ENCODE measurements at regions not wholly inside any gene's neighbourhood (a gene's known extent, or its start where the extent isn't known, plus 50 kb on each side); places are given as distances from the start of the nearest gene placed in this dataset.
"Not testable (repeated sequence)": the region's sequence is repeated elsewhere in the genome, so short reads cannot be mapped to it uniquely, and the experiment has no call there.

DNA sequence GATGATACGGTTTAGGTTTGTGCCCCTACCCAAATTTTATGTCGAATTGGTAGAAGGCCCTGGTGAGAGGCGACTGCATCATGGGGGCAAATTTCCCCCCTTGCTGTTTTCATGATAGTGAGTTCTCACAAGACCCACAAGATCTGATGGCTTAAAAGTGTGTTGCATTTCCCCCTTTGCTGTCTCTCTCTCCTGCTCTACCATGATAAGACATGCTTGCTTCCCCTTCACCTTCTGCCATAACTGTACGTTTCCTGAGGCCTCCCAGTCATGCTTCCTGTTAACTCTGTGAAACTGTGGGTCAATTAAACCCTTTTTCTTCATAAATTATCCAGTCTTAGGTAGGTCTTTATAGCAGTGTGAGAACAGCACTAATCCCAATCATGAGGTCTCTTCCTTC is 381.2 kb downstream of the RSL24D1 start:
- ChIA-PET POLR2A (no interaction called here), CTCF (no interaction called here)
- no peak overlapping the region for H3K4me3 Mint-ChIP-seq
- no peak overlapping the region for H3K27ac Mint-ChIP-seq
- no peaks in the 10 kb centered on the region for H3K27me3 Mint-ChIP-seq
- no peaks in the 10 kb centered on the region for H3K36me3 Mint-ChIP-seq (ENCODE audit: low read depth)
- peaks cover 3% of the 10 kb centered on the region for H3K9me3 Mint-ChIP-seq
- no peaks in the 10 kb centered on the region for H3K4me1 Mint-ChIP-seq
- DNase-seq: no peak

DNA sequence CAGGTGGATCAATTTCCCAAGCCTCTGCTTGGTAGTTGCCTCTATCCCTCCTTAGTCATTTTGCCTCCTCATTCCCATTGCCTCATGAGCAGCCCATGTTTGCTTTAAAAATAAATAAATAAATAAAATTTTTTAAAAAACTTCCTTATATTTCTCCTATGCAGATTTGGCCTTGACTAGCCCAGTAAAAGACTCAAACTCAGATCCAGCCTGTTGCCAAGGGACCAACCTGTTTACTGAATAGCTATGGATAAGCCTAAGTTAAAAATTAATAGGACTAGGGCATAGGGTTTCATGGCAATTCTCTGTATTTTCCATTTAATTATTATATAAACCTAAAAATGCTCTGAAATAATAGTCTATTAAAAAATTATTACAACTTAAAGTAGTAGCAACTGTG is 384.4 kb downstream of the RSL24D1 start:
- Mint-ChIP-seq H3K4me3 (no peak overlapping the region), H3K9me3 (peaks cover 3% of the 10 kb centered on the region), H3K36me3 (ENCODE audit: low read depth) (no peaks in the 10 kb centered on the region), H3K27me3 (no peaks in the 10 kb centered on the region), H3K4me1 (no peaks in the 10 kb centered on the region), H3K27ac (no peak overlapping the region)
- POLR2A ChIA-PET: no interaction called here
- CTCF ChIA-PET: no interaction called here
- no peak for DNase-seq

DNA sequence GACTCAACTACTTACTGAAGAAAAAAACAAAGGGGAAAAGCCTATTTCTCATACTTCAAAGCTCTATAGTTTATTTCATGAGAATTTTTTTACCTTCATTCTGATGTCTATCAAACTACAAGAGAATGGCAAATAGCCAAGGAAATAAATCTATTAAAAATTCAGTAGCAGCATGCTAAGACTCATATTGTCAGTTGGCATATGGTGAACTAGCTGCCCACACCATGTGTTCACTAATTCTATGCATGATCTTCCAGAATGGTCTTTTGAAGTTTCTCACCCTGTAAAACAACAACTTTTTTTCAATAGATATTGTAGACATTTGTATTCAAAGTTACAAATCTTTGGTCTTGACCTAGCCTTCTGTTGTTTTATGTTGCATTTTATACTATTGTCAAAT is 386.2 kb downstream of the RSL24D1 start:
- CTCF ChIA-PET: no interaction called here
- no peak overlapping the region for H3K4me3 Mint-ChIP-seq
- H3K27ac Mint-ChIP-seq: no peak overlapping the region
- H3K4me1 Mint-ChIP-seq: no peaks in the 10 kb centered on the region
- no peaks in the 10 kb centered on the region for H3K36me3 Mint-ChIP-seq (ENCODE audit: low read depth)
- H3K9me3 Mint-ChIP-seq: no peaks in the 10 kb centered on the region
- no peaks in the 10 kb centered on the region for H3K27me3 Mint-ChIP-seq
- DNase-seq: no peak
- POLR2A ChIA-PET: no interaction called here

DNA sequence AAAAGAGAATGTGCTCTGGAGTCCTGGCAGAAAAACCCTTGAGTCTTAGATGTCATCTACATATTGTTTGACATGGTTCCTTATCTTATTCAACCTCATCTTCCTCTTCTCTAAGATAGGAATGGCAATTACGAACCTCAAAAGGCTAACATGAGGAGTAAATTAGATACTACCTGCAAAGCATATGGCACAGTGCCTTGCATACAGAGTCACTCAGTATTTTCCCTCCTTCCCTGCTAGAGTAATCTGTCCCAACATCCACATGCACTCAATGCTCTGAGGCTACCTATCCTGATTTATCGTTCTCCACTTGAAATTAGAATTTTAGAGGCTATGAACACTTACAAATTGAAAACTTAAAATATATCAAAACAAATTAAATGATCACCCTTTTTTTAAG is 386.7 kb downstream of the RSL24D1 start:
- CTCF ChIA-PET: no interaction called here
- no peak for DNase-seq
- Mint-ChIP-seq H3K27me3 (no peaks in the 10 kb centered on the region), H3K36me3 (ENCODE audit: low read depth) (no peaks in the 10 kb centered on the region), H3K4me1 (no peaks in the 10 kb centered on the region), H3K9me3 (no peaks in the 10 kb centered on the region), H3K27ac (no peak overlapping the region), H3K4me3 (no peak overlapping the region)
- POLR2A ChIA-PET: no interaction called here

DNA sequence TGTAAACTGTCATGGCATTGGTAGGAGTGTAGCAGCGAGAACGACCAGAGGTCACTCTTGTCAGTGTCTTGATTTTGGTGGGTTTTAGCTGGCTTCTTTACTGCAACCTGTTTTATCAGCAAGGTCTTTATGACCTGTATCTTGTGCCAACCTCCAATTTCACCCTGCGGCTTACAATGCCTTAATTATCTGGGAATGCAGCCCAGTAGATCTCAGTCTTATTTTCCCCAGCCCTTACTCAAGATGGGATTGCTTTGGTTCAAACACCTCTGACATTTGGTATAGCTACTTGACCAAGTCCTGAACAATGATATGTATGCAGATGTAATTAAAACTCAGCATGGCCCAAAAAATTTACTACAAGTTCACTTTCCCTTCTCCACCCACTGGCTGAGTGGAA is 388.4 kb downstream of the RSL24D1 start:
- H3K4me1 Mint-ChIP-seq: no peaks in the 10 kb centered on the region
- no peak for DNase-seq
- H3K36me3 Mint-ChIP-seq (ENCODE audit: low read depth): no peaks in the 10 kb centered on the region
- no peaks in the 10 kb centered on the region for H3K9me3 Mint-ChIP-seq
- ChIA-PET POLR2A (no interaction called here), CTCF (no interaction called here)
- no peak overlapping the region for H3K27ac Mint-ChIP-seq
- H3K4me3 Mint-ChIP-seq: no peak overlapping the region
- no peaks in the 10 kb centered on the region for H3K27me3 Mint-ChIP-seq

DNA sequence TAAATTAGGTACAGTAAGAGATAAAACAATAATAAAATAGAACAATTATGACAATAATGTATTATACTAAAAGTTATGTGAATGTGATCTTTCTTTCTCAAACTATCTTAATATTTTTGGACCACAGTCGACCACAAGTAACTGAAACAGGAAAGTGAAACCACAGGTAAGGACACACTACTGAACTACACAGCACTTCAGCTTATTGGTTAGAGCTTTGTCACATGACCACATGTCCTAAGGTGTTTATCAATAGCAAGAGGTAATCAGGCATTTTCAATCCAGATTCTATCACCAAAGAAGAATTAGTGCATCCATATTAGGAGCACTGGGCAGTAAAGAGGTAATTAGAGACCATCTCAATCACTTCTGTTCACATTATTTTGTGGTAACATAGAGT is 392.8 kb downstream of the RSL24D1 start:
- Mint-ChIP-seq H3K27ac (no peak overlapping the region), H3K36me3 (ENCODE audit: low read depth) (no peaks in the 10 kb centered on the region), H3K4me3 (no peak overlapping the region), H3K9me3 (no peaks in the 10 kb centered on the region), H3K27me3 (no peaks in the 10 kb centered on the region), H3K4me1 (no peaks in the 10 kb centered on the region)
- ChIA-PET CTCF (interaction anchor here (0.6 kb wide), 1 partner anchor 22 kb away, joined by 3 read pairs; no protein-coding TSS in a partner anchor), POLR2A (no interaction called here)
- no peak for DNase-seq

DNA sequence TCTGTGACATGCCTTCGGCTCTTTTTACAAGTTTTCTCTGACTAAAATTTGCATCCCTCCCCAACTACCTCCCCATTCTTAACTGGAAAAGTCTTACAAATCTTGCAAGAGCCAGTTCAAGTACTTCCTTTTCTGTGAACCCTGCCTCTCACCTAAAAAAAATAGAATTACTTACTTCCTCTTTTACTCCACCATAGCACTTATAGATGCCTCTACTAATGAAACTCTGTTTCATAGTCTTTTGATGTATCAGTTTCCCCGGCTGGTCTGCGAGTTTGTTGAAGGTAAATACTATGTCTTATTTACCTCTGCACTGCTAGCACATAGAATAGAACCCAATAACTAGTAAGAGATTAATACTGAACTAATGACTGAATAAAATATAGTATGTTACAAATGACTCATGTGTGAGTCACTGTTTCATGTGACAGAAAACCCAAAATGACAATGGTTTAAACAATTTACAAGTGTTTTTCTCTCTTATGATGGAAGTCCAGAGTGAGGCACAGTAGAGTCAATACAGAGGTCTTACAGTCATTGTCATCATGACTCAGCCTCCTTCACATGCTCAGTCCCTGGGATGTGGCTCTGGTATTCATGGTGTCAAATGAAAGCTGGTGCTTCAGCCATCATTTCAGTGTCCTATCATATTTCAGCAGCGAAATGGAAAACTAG is 393.5 kb downstream of the RSL24D1 start:
- Mint-ChIP-seq H3K36me3 (ENCODE audit: low read depth) (no peaks in the 10 kb centered on the region), H3K9me3 (no peaks in the 10 kb centered on the region), H3K27me3 (no peaks in the 10 kb centered on the region), H3K4me3 (no peak overlapping the region), H3K4me1 (no peaks in the 10 kb centered on the region), H3K27ac (no peak overlapping the region)
- POLR2A ChIA-PET: no interaction called here
- CTCF ChIA-PET: no interaction called here
- no peak for DNase-seq

DNA sequence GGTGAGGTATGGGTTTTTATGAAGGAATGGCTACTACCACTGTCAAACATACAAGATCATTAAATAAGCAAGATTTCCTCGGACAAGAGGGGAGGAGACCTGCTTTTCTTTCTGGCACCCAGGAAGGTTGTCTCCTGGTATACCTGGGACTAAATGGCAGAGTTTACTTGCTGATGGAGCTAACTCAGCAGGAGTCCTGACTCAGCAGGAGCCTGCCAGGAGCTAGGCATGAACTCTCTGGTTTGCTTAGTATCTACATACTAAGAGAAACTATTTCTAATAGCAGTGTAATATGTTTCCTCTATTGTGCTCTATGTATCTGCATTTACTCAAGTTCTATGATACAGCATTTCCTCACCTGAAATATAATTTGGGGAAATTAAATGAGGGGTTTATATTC is 404.2 kb downstream of the RSL24D1 start:
- DNase-seq: no peak
- H3K9me3 Mint-ChIP-seq: no peaks in the 10 kb centered on the region
- no peak overlapping the region for H3K4me3 Mint-ChIP-seq
- no peak overlapping the region for H3K27ac Mint-ChIP-seq
- H3K36me3 Mint-ChIP-seq (ENCODE audit: low read depth): no peaks in the 10 kb centered on the region
- H3K27me3 Mint-ChIP-seq: no peaks in the 10 kb centered on the region
- ChIA-PET POLR2A (no interaction called here), CTCF (no interaction called here)
- no peaks in the 10 kb centered on the region for H3K4me1 Mint-ChIP-seq

DNA sequence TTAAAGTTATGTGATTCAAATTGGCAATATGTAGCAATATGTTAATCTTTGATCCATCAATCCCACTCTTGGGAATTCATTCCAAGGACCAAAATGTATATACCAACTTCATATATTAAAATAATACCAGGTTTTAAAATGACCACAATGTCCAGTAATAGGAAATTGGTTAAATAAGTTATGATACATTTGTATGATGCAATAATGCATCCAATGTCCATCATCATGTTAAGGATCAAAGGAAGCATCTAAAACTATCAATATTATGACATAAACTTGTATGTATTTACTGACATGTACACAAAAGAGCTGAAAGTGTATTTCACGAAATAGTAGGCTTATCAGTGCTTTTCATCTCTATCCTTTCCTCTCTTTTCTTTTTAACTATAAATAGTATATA is 406.0 kb downstream of the RSL24D1 start:
- Mint-ChIP-seq H3K27ac (no peak overlapping the region), H3K4me1 (no peaks in the 10 kb centered on the region)
- CTCF ChIA-PET: no interaction called here

DNA sequence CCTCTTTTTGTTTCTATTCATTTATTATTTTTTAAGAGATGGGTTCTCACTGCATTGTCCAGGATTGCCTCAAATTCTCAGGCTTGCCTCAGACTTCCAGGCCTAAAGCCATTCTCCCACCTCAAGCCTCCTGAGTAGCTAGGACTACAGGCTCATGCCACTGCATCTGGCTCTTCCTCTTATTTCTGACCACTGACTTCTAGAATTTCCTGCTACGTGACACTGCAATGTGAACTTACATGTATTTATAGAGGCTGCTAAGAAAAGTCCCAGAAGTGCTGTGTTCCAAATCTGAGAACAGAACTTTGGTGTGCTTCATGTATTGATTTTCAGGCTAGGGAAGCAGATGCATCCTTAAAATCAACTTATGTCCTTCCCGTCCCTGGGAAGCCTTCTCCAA is 407.4 kb downstream of the RSL24D1 start:
- no peaks in the 10 kb centered on the region for H3K36me3 Mint-ChIP-seq (ENCODE audit: low read depth)
- H3K27ac Mint-ChIP-seq: no peak overlapping the region
- ChIA-PET POLR2A (no interaction called here), CTCF (no interaction called here)
- H3K9me3 Mint-ChIP-seq: peaks cover 4% of the 10 kb centered on the region
- no peak overlapping the region for H3K4me3 Mint-ChIP-seq
- H3K27me3 Mint-ChIP-seq: no peaks in the 10 kb centered on the region
- H3K4me1 Mint-ChIP-seq: no peaks in the 10 kb centered on the region
- no peak for DNase-seq

More for the DNA sequence above, 406.0 kb downstream of the RSL24D1 start:
- Mint-ChIP-seq H3K4me3 (no peak overlapping the region), H3K36me3 (ENCODE audit: low read depth) (no peaks in the 10 kb centered on the region), H3K27me3 (no peaks in the 10 kb centered on the region), H3K9me3 (no peaks in the 10 kb centered on the region)
- DNase-seq: no peak
- POLR2A ChIA-PET: no interaction called here

DNA sequence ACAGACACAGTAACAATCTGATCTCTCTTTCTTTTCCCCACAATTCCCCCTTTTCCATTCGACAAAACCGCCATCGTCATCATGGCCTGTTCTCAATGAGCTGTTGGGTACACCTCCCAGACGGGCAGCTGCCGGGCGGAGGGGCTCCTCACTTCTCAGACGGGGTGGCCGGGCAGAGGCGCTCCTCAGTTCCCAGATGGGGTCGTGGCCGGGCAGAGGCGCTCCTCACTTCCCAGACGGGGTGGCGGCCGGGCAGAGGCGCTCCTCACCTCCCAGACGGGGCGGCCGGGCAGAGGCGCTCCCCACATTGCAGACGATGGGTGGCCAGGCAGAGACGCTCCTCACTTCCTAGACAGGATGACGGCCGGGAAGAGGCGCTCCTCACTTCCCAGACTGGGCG is 415.5 kb downstream of the RSL24D1 start:
- POLR2A ChIA-PET; H3K4me3 Mint-ChIP-seq; H3K4me1 Mint-ChIP-seq; CTCF ChIA-PET; DNase-seq; H3K27me3 Mint-ChIP-seq; H3K36me3 Mint-ChIP-seq (ENCODE audit: low read depth); H3K9me3 Mint-ChIP-seq; H3K27ac Mint-ChIP-seq: not testable (repeated sequence)

DNA sequence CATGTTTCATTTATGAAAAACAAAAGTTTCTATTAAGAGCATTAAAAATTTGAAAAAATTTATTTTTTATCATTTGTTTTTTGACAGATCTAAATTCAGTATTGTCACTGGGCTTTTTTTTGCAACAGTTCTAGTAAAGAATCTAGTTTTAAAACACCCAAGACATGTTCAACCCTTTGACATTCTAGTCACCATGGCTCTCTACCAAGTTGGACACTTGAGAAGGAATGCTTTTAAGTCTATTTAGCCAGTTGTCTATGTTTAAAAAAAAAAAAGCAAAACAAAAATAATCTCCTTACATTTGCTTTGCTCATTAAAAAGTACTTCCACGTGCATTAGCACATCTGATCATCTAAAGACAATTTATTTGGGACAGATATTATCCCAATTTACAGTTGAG is 417.5 kb downstream of the RSL24D1 start:
- no peaks in the 10 kb centered on the region for H3K36me3 Mint-ChIP-seq (ENCODE audit: low read depth)
- POLR2A ChIA-PET: no interaction called here
- H3K9me3 Mint-ChIP-seq: no peaks in the 10 kb centered on the region
- DNase-seq: no peak
- H3K27me3 Mint-ChIP-seq: peaks cover 2% of the 10 kb centered on the region
- H3K4me1 Mint-ChIP-seq: no peaks in the 10 kb centered on the region
- H3K27ac Mint-ChIP-seq: no peak overlapping the region
- no peak overlapping the region for H3K4me3 Mint-ChIP-seq
- CTCF ChIA-PET: no interaction called here

DNA sequence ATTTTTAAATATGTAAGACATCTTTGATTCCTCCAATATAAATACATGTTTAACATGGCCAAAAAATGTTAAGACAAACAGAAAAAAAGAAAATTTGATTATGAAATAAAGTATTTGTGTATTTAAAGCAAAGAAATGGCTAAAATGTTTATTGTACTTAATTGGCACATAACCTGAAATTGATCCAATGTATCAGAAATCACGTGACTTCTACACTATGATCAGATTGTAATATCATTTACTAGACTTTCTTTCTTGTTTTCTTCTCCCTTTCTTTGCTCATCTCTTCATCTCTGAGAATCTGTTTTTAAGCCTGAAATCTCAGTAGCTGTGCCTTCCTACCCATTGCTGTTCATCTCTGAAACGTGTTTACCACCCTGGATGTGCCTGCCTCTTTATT is 420.3 kb downstream of the RSL24D1 start:
- H3K27ac Mint-ChIP-seq: no peak overlapping the region
- H3K4me3 Mint-ChIP-seq: no peak overlapping the region
- DNase-seq: no peak
- peaks cover 2% of the 10 kb centered on the region for H3K27me3 Mint-ChIP-seq
- no peaks in the 10 kb centered on the region for H3K9me3 Mint-ChIP-seq
- H3K4me1 Mint-ChIP-seq: no peaks in the 10 kb centered on the region
- POLR2A ChIA-PET: no interaction called here
- H3K36me3 Mint-ChIP-seq (ENCODE audit: low read depth): no peaks in the 10 kb centered on the region
- CTCF ChIA-PET: no interaction called here

DNA sequence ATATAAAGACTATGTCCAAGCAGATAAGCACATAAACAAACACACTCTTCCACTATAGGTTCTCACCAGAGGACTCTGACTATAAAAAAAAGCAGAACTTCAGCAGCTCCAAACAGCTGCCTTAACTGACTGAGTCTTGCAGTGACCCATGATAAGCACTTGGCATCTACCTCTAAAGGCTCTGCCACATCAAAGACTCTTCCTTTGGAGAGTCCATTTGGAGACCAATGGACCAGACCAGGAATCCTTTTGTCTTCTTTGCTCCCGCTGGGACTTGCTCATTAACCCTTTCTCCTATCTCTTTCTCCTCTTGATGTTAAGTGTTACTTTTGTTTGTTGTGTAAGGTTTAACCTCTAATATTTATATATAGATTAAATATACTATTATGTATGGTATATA is 424.1 kb downstream of the RSL24D1 start:
- CTCF ChIA-PET: no interaction called here

More for the DNA sequence above, 424.1 kb downstream of the RSL24D1 start:
- peaks cover 2% of the 10 kb centered on the region for H3K27me3 Mint-ChIP-seq
- H3K27ac Mint-ChIP-seq: no peak overlapping the region
- H3K9me3 Mint-ChIP-seq: no peaks in the 10 kb centered on the region
- POLR2A ChIA-PET: no interaction called here
- no peak for DNase-seq
- no peak overlapping the region for H3K4me3 Mint-ChIP-seq
- H3K4me1 Mint-ChIP-seq: no peaks in the 10 kb centered on the region
- H3K36me3 Mint-ChIP-seq (ENCODE audit: low read depth): no peaks in the 10 kb centered on the region

Measured in activated CD4-positive, alpha-beta T cell treated with anti-CD3 and anti-CD28 coated beads, Interleukin-2, amount 10 ng/mL, durations not matched to agents 7 days and 5 days (primary cell).